SJCRH30 (cell line): ENCODE measurements at regions not wholly inside any gene's neighbourhood (a gene's known extent, or its start where the extent isn't known, plus 50 kb on each side); places are given as distances from the start of the nearest gene placed in this dataset.

ENCODE experiments used
- DNase-seq, 2 experiments: peaks; one replicate each; pipeline ENCODE4 v3.0.0-alpha.2; 2015 to 2020
- H3K27ac ChIP-seq: fragments of 250-450 bp; sonication (Bioruptor Pico); 2 replicates; pipeline ENCODE4 v1.5.1; 2020; ENCODE audit warnings: mild to moderate bottlenecking, moderate library complexity
- H3K27me3 ChIP-seq: fragments of 250-450 bp; sonication (Bioruptor Pico); 2 replicates; pipeline ENCODE4 v1.5.1; 2020; ENCODE audit warnings: mild to moderate bottlenecking, moderate library complexity
- H3K36me3 ChIP-seq: fragments of 250-450 bp; sonication (Bioruptor Pico); 2 replicates; pipeline ENCODE4 v1.5.1; 2020; ENCODE audit warnings: mild to moderate bottlenecking, moderate library complexity
- H3K4me1 ChIP-seq: fragments of 250-450 bp; sonication (Bioruptor Pico); 2 replicates; pipeline ENCODE4 v1.5.1; 2020; ENCODE audit warnings: mild to moderate bottlenecking, moderate library complexity
- H3K4me3 ChIP-seq: fragments of 250-450 bp; sonication (Bioruptor Pico); 2 replicates; pipeline ENCODE4 v1.5.1; 2020; ENCODE audit warnings: mild to moderate bottlenecking, moderate library complexity
- H3K9me3 ChIP-seq: fragments of 250-450 bp; sonication (Bioruptor Pico); replicated peaks from 2 replicates; pipeline ENCODE4 v1.5.1; 2020; ENCODE audit warnings: mild to moderate bottlenecking, moderate library complexity

DNA sequence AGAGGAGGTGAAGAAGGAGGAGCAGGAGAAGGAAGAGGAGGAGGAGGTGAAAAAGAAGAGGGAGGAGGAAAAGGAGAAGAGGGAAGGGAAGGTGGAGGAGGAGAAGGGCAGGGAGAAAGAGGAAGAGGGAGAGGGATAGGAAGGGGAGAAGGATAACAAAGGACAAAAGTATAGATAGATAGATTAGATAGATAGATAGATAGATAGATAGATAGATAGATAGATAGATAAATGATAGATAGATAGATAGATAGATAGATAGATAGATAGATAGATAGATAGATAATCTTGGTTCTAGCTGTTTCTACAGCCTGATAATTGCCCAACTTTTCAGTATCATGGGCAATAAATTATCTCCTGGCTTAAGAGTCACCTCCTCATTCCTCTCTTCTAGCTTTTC lies 296.2 kb upstream of the C16orf82 start:
- DNase-seq, result no peak
- Histone ChIP-seq H3K27me3 (no peaks in the 10 kb centered on the region; the same call in 1 of the 2 replicates), H3K36me3 (no peaks in the 10 kb centered on the region), H3K4me1 (no peaks in the 10 kb centered on the region), H3K9me3 (no peaks in the 10 kb centered on the region), H3K27ac (no peak overlapping the region), H3K4me3 (no peak overlapping the region)

DNA sequence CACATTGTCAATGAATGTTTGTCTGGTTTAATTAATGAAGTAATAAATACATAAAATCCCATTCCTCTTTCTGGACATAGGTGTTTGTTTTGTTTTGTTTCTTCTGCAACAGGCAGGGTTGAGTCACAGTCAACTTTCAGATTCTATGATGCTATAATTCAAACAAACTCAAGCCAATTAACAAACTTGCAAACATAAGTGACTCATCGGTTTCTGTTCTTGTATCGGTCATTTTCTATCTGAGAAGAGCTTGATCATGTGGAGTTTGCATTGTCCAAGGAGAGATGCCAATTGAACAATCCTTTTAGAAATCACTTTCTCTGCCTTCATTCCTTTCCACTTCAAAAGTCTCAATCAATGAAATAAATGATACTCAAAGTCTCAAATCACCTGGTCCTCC lies 294.2 kb upstream of the C16orf82 start:
- H3K9me3 ChIP-seq, result no peaks in the 10 kb centered on the region
- no peak overlapping the region for H3K27ac ChIP-seq
- H3K4me1 ChIP-seq, result no peaks in the 10 kb centered on the region
- H3K4me3 ChIP-seq, result no peak overlapping the region
- no peaks in the 10 kb centered on the region; the same call in 1 of the 2 replicates for H3K27me3 ChIP-seq
- H3K36me3 ChIP-seq, result no peaks in the 10 kb centered on the region
- no peak for DNase-seq

DNA sequence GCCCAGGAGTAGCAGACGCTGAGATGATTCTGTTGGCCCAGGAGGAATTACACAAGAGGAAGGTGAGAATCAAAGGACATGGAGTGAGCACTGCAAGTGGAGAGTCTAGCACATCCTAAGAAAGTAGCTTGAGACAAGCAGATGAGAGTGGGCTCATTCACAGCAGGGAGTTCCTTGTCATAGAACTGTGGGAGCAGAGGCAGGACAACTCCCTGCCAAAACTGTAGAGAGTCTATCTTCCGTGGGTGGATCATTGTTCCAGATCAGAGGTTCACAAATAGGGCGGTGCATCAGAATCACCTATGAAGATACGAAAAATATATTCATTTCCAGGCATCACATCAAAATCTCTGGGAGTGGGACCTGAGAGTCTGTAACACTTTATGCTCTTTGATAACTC lies 288.9 kb upstream of the C16orf82 start:
- Histone ChIP-seq H3K9me3 (no peaks in the 10 kb centered on the region), H3K4me3 (no peak overlapping the region), H3K36me3 (no peaks in the 10 kb centered on the region), H3K27me3 (no peaks in the 10 kb centered on the region), H3K27ac (no peak overlapping the region), H3K4me1 (no peaks in the 10 kb centered on the region)
- no peak for DNase-seq

DNA sequence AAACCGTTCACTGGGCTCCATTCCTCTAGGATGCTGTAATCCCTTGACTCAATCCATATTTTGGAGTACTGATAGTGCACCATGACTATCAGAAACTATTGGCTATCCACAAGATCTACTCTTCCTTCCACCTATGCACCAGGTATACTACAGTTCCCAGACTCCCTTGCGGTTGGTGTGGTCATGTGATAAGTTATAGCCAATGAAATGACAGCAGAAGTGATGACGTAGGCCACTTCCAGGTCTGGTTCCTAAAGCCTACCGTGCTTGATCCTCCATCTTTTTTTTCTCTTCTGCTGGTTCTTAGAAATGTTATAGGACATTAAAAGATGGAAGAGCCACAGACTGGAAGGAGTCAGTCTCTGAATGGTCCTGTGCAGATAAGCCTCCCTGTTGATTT lies 278.8 kb upstream of the C16orf82 start:
- Histone ChIP-seq H3K36me3 (no peaks in the 10 kb centered on the region), H3K4me3 (no peak overlapping the region), H3K27ac (no peak overlapping the region), H3K4me1 (no peaks in the 10 kb centered on the region), H3K9me3 (no peaks in the 10 kb centered on the region; the same call in 1 of the 2 replicates), H3K27me3 (no peaks in the 10 kb centered on the region)
- DNase-seq, result peak in 1 of 2 experiments; percentile 24

DNA sequence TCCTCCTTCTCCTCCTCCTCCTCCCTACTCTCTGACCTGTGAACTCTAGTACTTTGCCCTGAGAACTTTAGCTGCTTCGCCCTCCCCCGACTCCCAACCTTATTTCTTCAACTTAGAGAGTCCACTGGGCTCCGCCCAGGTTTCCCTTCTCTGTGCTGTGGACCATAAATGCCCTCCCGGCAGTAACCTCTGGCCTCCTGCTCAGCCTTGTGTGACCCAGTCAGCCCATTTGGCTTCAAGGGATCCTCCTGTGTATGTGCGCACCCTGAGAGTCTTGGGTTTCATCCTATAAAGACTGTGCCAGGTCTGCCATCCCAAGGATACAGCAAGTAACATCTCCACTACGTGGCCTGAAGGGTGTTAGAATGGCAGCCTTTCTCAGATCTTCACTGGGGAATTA lies 275.6 kb upstream of the C16orf82 start:
- no peaks in the 10 kb centered on the region; the same call in 1 of the 2 replicates for H3K9me3 ChIP-seq
- no peaks in the 10 kb centered on the region for H3K27me3 ChIP-seq
- H3K36me3 ChIP-seq, result no peaks in the 10 kb centered on the region
- H3K27ac ChIP-seq, result no peak overlapping the region
- DNase-seq, result no peak
- no peaks in the 10 kb centered on the region for H3K4me1 ChIP-seq
- no peak overlapping the region for H3K4me3 ChIP-seq

DNA sequence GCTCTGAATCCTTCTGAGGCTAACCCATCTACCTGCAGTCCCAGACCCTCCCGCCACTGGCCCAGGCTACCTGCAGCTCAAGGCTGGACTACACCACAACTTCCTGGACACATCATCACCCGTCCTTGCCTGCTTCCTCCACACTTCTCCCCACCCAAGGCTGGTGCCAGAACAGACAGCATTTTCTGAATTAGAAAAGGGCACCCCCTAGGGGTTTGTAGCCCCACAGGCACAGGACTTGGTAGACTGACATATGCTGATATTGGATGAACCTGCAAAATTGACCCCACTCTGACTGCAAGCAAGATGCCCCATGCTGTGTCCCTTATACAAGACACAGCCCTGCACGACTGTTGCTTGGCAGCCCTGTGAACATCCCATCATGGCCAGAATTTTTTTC lies 271.5 kb upstream of the C16orf82 start:
- peak in 1 of 2 experiments; percentile 19 for DNase-seq
- no peaks in the 10 kb centered on the region for H3K27me3 ChIP-seq

DNA sequence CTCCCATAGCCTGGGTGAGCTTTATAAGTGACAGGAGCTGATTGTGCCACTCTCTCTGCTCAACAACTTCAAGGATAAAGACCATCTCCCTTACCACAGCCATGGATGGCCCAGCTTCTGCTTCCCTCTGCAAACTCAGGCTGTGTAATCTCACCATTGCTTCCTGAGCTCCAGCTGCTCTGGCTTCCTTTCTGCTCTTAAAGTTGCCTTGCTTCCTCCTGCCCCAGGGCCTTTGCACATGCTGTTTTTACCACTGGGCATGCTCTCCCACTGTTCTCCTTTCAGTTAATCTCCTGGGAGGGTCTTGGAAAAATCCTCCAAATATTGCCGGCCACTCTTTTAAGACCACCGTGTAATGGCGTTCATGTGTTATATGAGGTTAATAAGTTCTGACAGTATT lies 265.1 kb upstream of the C16orf82 start:
- no peak overlapping the region for H3K4me3 ChIP-seq
- H3K4me1 ChIP-seq, result no peaks in the 10 kb centered on the region
- no peaks in the 10 kb centered on the region for H3K27me3 ChIP-seq
- no peak for DNase-seq
- H3K36me3 ChIP-seq, result no peaks in the 10 kb centered on the region
- no peaks in the 10 kb centered on the region for H3K9me3 ChIP-seq
- H3K27ac ChIP-seq, result no peak overlapping the region

More for the DNA sequence above, 271.5 kb upstream of the C16orf82 start:
- Histone ChIP-seq H3K27ac (no peak overlapping the region), H3K4me1 (no peaks in the 10 kb centered on the region), H3K36me3 (no peaks in the 10 kb centered on the region), H3K9me3 (no peaks in the 10 kb centered on the region; the same call in 1 of the 2 replicates), H3K4me3 (no peak overlapping the region)

DNA sequence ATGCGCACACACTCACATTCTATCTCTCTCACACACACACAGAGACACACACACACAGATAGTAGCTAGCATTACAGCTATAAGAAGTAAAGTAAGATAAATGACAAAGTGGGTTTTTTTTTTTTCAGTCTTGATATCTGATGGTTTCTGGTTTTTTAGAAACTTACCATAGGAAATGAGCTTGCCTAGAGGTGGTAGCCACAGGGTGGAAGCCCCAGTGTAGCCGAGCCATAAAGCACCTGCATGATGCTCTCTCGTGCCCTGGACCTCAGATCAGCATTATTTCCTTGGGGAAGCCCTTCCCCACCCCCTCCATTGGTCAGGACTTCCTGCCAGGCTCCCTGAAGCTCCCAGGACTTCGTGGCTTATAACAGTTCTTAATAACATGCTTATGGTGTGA lies 264.3 kb upstream of the C16orf82 start:
- H3K27me3 ChIP-seq, result no peaks in the 10 kb centered on the region
- no peak overlapping the region for H3K27ac ChIP-seq
- no peaks in the 10 kb centered on the region for H3K36me3 ChIP-seq
- H3K4me3 ChIP-seq, result no peak overlapping the region
- no peaks in the 10 kb centered on the region for H3K4me1 ChIP-seq
- no peak for DNase-seq
- H3K9me3 ChIP-seq, result no peaks in the 10 kb centered on the region

DNA sequence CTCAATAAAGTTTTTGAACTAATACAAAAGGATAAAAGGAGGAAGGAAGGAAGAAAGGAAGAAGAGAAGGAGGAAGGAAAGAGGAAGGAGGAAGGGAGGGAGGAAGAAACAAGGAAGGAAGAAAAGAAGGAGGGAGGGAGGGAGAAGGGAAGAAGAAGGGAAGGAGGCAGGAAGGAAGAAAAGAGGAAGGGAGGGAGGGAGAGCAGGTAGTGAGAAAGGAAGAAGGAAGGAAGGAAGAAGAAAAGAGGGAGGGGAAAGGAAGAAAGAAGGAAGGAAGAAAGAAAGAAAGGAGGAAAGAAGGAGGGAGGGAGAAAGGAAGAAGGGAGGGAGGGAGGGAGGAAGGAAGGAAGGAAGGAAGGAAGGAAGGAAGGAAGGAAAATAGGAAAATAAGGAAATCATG lies 263.8 kb upstream of the C16orf82 start:
- no peak overlapping the region for H3K27ac ChIP-seq
- no peak overlapping the region for H3K4me3 ChIP-seq
- no peaks in the 10 kb centered on the region for H3K36me3 ChIP-seq
- H3K9me3 ChIP-seq, result no peaks in the 10 kb centered on the region
- no peak for DNase-seq
- H3K4me1 ChIP-seq, result no peaks in the 10 kb centered on the region
- no peaks in the 10 kb centered on the region for H3K27me3 ChIP-seq

DNA sequence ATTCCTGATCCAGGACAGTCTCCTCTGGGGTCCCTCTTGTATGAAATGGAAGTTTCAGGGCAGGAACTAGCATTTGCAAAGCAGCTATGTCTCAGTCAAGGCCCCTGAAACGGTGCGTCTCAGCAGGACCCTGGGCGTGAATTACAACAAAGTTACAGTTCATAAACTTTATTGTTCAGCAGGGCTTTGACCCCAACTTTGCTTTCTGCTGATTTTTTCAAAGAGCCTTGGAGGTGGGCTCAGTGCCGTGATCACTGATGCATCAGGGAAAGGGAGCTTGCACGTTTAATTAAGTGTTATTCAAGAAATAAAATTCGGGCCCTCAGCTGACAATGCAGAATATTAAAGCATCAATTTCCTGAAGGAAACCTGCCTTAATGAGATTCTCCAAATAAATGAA lies 260.1 kb upstream of the C16orf82 start:
- no peaks in the 10 kb centered on the region for H3K4me1 ChIP-seq
- no peaks in the 10 kb centered on the region for H3K27me3 ChIP-seq
- no peak for DNase-seq
- H3K27ac ChIP-seq, result no peak overlapping the region
- H3K36me3 ChIP-seq, result no peaks in the 10 kb centered on the region
- H3K9me3 ChIP-seq, result no peaks in the 10 kb centered on the region
- no peak overlapping the region for H3K4me3 ChIP-seq

DNA sequence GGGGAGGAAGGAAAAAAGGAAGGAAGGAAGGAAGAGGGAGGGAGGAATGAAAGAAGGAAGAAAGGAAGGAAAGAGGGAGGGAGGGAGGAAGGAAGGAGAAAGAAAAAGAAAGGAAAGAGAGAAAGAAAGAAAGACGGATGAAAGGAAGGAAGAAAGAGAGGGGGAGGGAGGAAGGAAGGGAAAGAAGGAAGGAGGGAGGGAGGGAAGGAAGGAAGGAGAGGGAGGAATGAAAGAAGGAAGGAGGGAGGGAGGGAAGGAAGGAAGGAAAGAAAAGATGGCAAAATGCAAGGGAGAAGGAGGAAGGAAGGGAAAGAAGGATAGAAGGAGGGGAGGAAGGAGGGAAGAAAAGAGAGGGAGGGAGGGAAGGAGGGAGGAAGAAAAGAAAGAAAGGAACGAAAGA lies 257.3 kb upstream of the C16orf82 start:
- no peaks in the 10 kb centered on the region for H3K27me3 ChIP-seq
- no peaks in the 10 kb centered on the region for H3K36me3 ChIP-seq
- no peak for DNase-seq
- H3K4me3 ChIP-seq, result no peak overlapping the region
- no peaks in the 10 kb centered on the region for H3K9me3 ChIP-seq
- H3K4me1 ChIP-seq, result no peaks in the 10 kb centered on the region
- H3K27ac ChIP-seq, result no peak overlapping the region

DNA sequence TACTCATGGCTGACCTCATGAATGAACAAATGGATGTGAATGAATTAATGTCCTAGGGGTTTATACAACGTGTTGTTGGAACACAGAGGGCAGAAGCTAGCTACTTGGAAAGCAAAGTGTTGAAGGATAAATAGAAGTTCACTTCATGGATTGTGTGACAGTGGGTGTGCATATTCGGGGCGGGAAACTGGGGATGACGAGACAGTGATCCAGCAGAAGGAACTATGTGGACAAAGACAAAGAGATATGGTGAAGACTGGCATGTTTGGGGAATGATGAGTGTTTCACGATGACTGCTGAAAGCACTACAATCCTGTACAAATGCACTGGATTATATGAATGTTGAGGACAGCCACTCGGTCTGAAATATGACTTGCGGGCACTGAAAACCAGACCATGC lies 250.5 kb upstream of the C16orf82 start:
- no peaks in the 10 kb centered on the region for H3K9me3 ChIP-seq
- no peak for DNase-seq

DNA sequence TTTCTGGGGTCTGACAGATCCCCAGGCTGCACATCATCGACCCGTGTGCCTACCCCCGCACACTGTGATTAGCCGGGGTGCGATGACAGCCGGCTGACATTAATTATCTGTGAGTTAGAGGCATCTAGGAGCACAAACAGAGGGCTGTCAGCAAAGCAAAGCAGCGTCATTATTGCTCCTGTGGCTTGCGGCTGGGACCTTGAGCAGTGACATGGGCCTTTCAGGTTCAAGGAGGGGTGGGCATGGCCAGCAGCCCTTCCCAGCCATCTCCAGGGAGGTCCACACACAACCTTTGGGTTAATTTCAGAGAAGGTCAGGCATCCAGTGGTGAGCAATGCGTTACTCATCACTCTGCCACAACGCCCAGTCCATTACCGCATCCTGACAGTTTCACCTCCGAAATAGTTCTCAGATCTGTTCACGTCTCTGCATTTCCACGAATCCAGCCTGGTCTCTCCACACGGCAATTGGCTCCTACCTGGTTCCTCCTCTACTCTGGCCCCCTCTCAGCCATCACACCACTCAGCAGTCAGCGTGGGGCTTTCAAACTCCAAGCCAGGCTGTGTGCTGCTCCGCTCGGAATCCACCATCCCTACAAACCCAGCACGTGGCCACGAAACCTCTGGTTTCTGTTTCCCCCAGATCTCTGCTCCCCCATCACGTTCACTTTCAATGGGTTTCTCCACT lies 249.7 kb upstream of the C16orf82 start:
- Histone ChIP-seq H3K9me3 (no peaks in the 10 kb centered on the region), H3K27ac (no peak overlapping the region), H3K36me3 (no peaks in the 10 kb centered on the region), H3K4me1 (no peaks in the 10 kb centered on the region), H3K4me3 (no peak overlapping the region), H3K27me3 (no peaks in the 10 kb centered on the region)
- DNase-seq, result no peak

More for the DNA sequence above, 250.5 kb upstream of the C16orf82 start:
- no peak overlapping the region for H3K27ac ChIP-seq
- H3K4me3 ChIP-seq, result no peak overlapping the region
- H3K27me3 ChIP-seq, result no peaks in the 10 kb centered on the region
- no peaks in the 10 kb centered on the region for H3K4me1 ChIP-seq
- H3K36me3 ChIP-seq, result no peaks in the 10 kb centered on the region

DNA sequence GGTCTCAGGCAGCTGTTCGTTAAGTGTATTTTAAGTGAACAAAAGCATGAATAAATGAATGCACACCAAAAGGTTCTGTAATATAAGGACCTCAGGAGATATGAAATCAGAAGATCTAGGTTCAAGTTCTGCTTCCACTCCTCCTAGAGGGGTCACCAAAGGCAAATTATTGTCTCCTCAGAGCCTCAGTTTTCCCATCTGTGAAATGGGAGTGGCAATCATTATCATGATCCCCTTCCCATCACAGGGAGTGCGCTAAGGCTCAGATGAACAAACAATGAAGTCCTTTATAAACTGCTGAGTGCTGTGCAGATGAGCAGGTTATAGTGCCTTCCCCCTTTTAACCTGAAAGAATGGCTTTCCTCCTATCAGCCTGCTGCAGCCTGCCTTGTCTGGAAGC lies 248.3 kb upstream of the C16orf82 start:
- Histone ChIP-seq H3K36me3 (no peaks in the 10 kb centered on the region), H3K4me3 (no peak overlapping the region), H3K27me3 (no peaks in the 10 kb centered on the region), H3K27ac (no peak overlapping the region), H3K9me3 (no peaks in the 10 kb centered on the region), H3K4me1 (no peaks in the 10 kb centered on the region)
- DNase-seq, result no peak

DNA sequence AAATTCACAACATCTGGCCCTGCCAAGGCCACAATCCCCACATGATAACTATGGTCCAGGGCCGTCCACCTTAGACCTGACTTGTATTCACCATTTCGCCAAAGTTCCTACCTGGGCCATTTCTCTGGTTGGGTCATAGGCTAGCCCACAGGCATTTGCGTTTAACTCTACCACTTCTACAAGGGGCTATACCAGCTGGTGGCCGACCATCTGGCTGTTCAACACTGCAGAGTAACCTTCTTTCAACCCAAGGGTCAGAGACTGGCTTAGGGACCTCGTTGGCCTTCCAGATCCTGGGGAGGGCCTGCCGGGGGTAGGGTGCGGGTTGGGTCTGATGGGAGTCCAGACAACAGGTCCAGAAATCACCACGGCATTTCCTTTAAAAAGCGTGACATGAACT lies 242.3 kb upstream of the C16orf82 start:
- no peak for DNase-seq
- Histone ChIP-seq H3K36me3 (no peaks in the 10 kb centered on the region), H3K4me1 (no peaks in the 10 kb centered on the region), H3K9me3 (no peaks in the 10 kb centered on the region), H3K27me3 (no peaks in the 10 kb centered on the region), H3K27ac (no peak overlapping the region), H3K4me3 (no peak overlapping the region)

DNA sequence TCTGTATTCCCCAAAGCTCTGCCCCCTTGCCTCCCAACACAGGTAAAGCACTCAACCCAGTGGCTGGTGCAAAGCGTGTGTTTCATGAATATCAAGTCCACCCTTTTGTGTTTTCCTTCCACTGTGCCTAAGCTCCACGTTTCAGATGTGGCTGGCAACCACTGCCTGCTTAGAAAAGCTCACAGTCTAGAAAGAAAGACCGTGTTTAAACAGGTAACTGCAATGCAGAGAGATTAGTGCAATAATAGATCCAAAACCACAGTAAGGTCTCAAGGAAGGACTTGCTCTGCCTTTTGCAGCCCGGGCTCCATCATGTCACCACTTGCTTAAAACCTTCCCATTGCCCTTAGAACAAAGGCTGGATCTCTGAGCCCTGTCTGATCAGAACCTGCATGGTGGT lies 240.2 kb upstream of the C16orf82 start:
- no peaks in the 10 kb centered on the region for H3K4me1 ChIP-seq
- no peak overlapping the region for H3K27ac ChIP-seq
- H3K4me3 ChIP-seq, result no peak overlapping the region
- H3K36me3 ChIP-seq, result no peaks in the 10 kb centered on the region
- H3K9me3 ChIP-seq, result no peaks in the 10 kb centered on the region
- no peak for DNase-seq
- H3K27me3 ChIP-seq, result no peaks in the 10 kb centered on the region
